Nephron progenitor cell (in vitro differentiated cells): ENCODE measurements at regions not wholly inside any gene's neighbourhood (a gene's known extent, or its start where the extent isn't known, plus 50 kb on each side); places are given as distances from the start of the nearest gene placed in this dataset.

Experiments used
- DNase-seq: peaks from one replicate; pipeline ENCODE4 v3.0.0; 2021
- H3K27ac Mint-ChIP-seq: 2 replicates; pipeline ENCODE4 v1.8.0; 2021; ENCODE audit warnings: mild to moderate bottlenecking, moderate library complexity, mixed read lengths
- H3K27me3 Mint-ChIP-seq: 2 replicates; pipeline ENCODE4 v1.8.0; 2021; ENCODE audit warnings: mild to moderate bottlenecking, low read depth, mixed read lengths; ENCODE audit not compliant: poor library complexity
- H3K36me3 Mint-ChIP-seq: 2 replicates; pipeline ENCODE4 v1.8.0; 2021; ENCODE audit warnings: low read depth, mixed read lengths
- H3K4me1 Mint-ChIP-seq: 2 replicates; pipeline ENCODE4 v1.8.0; 2021; ENCODE audit warnings: mixed read lengths
- H3K4me3 Mint-ChIP-seq: 2 replicates; pipeline ENCODE4 v1.8.0; 2021; ENCODE audit warnings: mild to moderate bottlenecking, moderate library complexity, mixed read lengths
- H3K9me3 Mint-ChIP-seq: 2 replicates; pipeline ENCODE4 v1.8.0; 2021; ENCODE audit warnings: mild to moderate bottlenecking, moderate library complexity, mixed read lengths
- TF ChIP-seq, protein P1 (sequence below): fragments of 200-600 bp; sonication (generic); IDR thresholded peaks from 2 replicates; pipeline ENCODE4 v1.5.0; 2021; ENCODE audit warnings: antibody characterized with exemption

DNA sequence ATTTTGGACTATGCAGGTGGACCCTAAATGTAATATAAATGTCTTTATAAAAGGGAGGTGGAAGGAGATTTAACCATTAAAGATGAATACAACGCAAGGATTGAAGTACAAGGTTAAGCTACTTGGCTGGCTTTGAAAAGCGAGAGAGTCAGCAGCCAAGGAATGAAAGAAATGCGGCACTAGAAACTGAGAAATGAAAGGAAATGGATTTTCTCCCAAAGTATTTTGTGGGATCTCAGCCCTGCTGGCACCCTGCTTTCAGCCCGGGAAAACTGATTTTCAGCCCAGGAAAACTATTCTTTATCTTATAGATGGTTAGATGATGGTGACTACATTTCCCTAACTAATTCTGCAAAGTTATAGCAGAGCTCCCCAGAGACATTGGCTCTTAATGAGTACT lies 1349.6 kb upstream of the C9orf72 start:
- H3K36me3 Mint-ChIP-seq: no peaks in the 10 kb centered on the region
- TF ChIP-seq, protein P1, sequence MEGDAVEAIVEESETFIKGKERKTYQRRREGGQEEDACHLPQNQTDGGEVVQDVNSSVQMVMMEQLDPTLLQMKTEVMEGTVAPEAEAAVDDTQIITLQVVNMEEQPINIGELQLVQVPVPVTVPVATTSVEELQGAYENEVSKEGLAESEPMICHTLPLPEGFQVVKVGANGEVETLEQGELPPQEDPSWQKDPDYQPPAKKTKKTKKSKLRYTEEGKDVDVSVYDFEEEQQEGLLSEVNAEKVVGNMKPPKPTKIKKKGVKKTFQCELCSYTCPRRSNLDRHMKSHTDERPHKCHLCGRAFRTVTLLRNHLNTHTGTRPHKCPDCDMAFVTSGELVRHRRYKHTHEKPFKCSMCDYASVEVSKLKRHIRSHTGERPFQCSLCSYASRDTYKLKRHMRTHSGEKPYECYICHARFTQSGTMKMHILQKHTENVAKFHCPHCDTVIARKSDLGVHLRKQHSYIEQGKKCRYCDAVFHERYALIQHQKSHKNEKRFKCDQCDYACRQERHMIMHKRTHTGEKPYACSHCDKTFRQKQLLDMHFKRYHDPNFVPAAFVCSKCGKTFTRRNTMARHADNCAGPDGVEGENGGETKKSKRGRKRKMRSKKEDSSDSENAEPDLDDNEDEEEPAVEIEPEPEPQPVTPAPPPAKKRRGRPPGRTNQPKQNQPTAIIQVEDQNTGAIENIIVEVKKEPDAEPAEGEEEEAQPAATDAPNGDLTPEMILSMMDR: no peak
- H3K4me1 Mint-ChIP-seq: no peaks in the 10 kb centered on the region
- no peaks in the 10 kb centered on the region for H3K9me3 Mint-ChIP-seq
- no peaks in the 10 kb centered on the region for H3K27me3 Mint-ChIP-seq
- no peak overlapping the region for H3K27ac Mint-ChIP-seq
- H3K4me3 Mint-ChIP-seq: no peak overlapping the region
- DNase-seq: no peak

DNA sequence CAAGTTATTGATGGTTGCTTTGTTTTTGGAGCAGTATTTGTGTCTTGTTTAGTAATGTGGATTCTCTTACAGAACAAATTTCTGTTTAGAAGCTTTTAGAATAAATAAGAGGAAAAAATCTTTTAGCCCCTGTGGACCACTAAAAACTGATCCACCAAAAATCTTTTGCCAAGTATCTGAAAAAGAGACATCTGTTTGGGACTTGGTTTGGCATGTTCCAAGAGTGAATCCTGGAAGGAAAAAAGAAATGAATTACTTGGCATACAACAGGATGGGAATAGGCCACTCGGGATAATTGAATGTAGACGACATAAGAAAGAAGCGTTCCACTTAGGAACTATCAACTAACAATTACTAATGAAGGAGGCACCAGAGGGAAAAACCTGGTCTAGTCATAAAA lies 1350.1 kb upstream of the C9orf72 start:
- Mint-ChIP-seq H3K4me1 (peaks cover under 1% of the 10 kb centered on the region), H3K36me3 (no peaks in the 10 kb centered on the region), H3K27ac (no peak overlapping the region), H3K27me3 (no peaks in the 10 kb centered on the region), H3K9me3 (no peaks in the 10 kb centered on the region), H3K4me3 (no peak overlapping the region)
- TF ChIP-seq, protein P1: no peak
- no peak for DNase-seq

DNA sequence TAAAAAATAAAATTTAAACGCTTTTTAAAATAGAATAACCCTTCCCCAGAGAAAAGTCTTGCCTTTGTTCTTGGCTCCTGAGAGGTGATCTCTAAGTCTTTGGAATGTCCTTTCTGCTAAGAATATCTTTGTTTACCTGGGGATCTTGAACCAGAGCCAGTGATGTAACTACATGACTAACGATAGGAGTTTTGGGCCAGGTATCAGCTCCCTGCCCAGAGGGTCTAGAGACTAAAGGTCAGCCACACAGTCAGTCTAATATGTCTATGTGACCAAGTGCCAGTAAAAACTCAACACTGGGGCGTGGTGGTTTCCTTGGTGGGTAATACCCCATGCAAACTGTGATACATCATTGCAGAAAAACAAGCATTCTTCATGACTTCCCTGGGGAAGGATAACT lies 1351.9 kb upstream of the C9orf72 start:
- DNase-seq: no peak
- TF ChIP-seq, protein P1: no peak
- Mint-ChIP-seq H3K27me3 (peaks cover 2% of the 10 kb centered on the region), H3K27ac (no peak overlapping the region), H3K4me3 (no peak overlapping the region), H3K36me3 (no peaks in the 10 kb centered on the region), H3K4me1 (peaks cover 18% of the 10 kb centered on the region), H3K9me3 (no peaks in the 10 kb centered on the region)

DNA sequence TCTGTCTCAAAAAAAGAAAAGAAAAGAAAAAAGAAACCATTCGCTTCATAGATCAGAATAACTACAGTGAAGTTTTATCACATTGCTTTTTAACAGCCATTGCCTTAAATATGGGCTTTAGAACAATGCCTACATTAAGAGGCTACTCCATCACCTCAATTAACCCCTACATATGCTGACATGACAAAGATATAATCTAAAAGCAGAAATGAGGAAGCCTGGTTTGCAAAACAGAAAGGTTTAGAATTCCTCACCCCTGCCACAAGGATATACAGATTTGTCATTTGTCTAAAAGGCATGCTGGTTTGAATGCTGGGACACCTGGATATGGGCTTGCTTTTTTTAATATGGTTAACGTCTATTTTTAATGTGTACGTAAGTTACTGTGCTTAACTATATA lies 1353.0 kb upstream of the C9orf72 start:
- H3K27me3 Mint-ChIP-seq: peaks cover 2% of the 10 kb centered on the region
- no peaks in the 10 kb centered on the region for H3K9me3 Mint-ChIP-seq
- no peaks in the 10 kb centered on the region for H3K36me3 Mint-ChIP-seq
- no peak overlapping the region for H3K4me3 Mint-ChIP-seq
- H3K4me1 Mint-ChIP-seq: peaks cover 20% of the 10 kb centered on the region
- no peak for DNase-seq
- TF ChIP-seq, protein P1: no peak
- no peak overlapping the region for H3K27ac Mint-ChIP-seq

DNA sequence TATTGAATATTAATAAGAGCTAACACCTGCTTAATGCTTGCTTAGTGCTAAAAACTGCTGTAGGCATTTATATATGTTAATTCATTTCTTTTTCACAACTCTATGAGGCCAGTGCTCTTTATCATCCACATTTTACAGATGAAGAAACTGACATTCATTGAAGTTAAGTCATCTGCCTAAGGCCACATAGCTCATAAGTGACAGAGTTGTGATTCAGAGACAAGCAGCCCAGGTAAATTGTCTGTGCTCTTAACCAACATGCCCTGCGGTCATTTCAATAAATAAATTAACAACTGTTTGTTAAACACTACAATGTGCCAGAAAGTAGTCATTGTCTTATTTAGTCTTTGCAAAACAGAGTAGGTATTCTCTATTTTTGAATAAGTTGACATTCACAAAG lies 1354.4 kb upstream of the C9orf72 start:
- Mint-ChIP-seq H3K36me3 (no peaks in the 10 kb centered on the region), H3K4me1 (peaks cover 20% of the 10 kb centered on the region), H3K27ac (no peak overlapping the region), H3K9me3 (no peaks in the 10 kb centered on the region), H3K27me3 (peaks cover 5% of the 10 kb centered on the region), H3K4me3 (no peak overlapping the region)
- TF ChIP-seq, protein P1: no peak
- DNase-seq: no peak

DNA sequence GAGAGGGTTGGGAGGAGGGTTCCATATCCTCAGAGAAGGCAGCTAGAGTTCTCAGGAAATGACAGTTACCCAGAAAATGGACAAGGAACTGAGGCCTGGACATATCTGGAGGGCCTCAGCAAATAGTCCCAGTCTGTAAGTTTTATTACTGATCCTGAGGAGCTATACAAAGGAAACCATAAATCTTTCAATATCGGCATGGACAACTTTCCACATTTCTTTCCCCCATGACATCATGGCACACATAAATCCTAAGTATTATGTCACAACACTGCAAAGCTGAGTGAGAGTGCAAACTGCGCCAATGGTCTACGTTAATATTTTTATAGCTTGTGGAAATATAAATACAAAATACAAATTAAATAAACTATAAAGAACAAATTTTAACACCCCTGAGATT lies 1356.2 kb upstream of the C9orf72 start:
- TF ChIP-seq, protein P1: no peak
- Mint-ChIP-seq H3K36me3 (no peaks in the 10 kb centered on the region), H3K9me3 (no peaks in the 10 kb centered on the region)

More for the DNA sequence above, 1356.2 kb upstream of the C9orf72 start:
- Mint-ChIP-seq H3K27me3 (peaks cover 6% of the 10 kb centered on the region), H3K4me3 (no peak overlapping the region), H3K27ac (no peak overlapping the region), H3K4me1 (peaks cover 20% of the 10 kb centered on the region)
- no peak for DNase-seq
